Keratinocyte (primary cell): ENCODE measurements at regions not wholly inside any gene's neighbourhood (a gene's known extent, or its start where the extent isn't known, plus 50 kb on each side); places are given as distances from the start of the nearest gene placed in this dataset.

ENCODE experiments used
- DNase-seq: peaks from one replicate; pipeline ENCODE4 v3.0.0-alpha.2; 2011; ENCODE audit warnings: low read depth, missing footprints, low spot score
- FAIRE-seq: peaks from 2 replicates; lab custom pipeline; 2011; peaks lifted over from hg19 to GRCh38; lab: Jason Lieb, UNC
- H2AFZ ChIP-seq: 2 replicates; pipeline ENCODE4 v1.6.0; 2012; ENCODE audit warnings: low read length, control low read depth, inconsistent platforms; ENCODE audit not compliant: control insufficient read depth
- H3K27ac ChIP-seq: 2 replicates; pipeline ENCODE4 v1.5.1; 2011; ENCODE audit warnings: low read length; ENCODE audit not compliant: control insufficient read depth, insufficient read depth
- H3K27me3 ChIP-seq: 3 replicates; pipeline ENCODE4 v1.6.0; 2011; ENCODE audit warnings: low read length; ENCODE audit not compliant: control insufficient read depth, insufficient read depth; ENCODE audit errors: extremely low read depth
- H3K36me3 ChIP-seq, 2 experiments: 2 replicates in 1 of 2; 3 replicates in 1 of 2; pipeline ENCODE4 v1.5.1; 2011; ENCODE audit warnings: low read length in 2 of 2, mild to moderate bottlenecking in 1 of 2; ENCODE audit not compliant: control insufficient read depth in 2 of 2, insufficient read depth in 2 of 2; ENCODE audit errors: extremely low read depth in 1 of 2
- H3K4me1 ChIP-seq: 3 replicates; pipeline ENCODE4 v1.5.1; 2011; ENCODE audit warnings: low read length; ENCODE audit not compliant: control insufficient read depth, insufficient read depth; ENCODE audit errors: extremely low read depth
- H3K4me2 ChIP-seq: 3 replicates; pipeline ENCODE4 v1.6.0; 2011; ENCODE audit warnings: low read depth, low read length; ENCODE audit not compliant: control insufficient read depth, insufficient read depth; ENCODE audit errors: extremely low read depth
- H3K4me3 ChIP-seq, 3 experiments: fragments of 200-600 bp in 1 of 3; sonication (generic) in 1 of 3; 2 replicates in 2 of 3; 3 replicates in 1 of 3; pipeline ENCODE4 v1.5.1; 2011 to 2016; ENCODE audit warnings: low read length in 3 of 3, mild to moderate bottlenecking in 3 of 3, control low read depth in 2 of 3, inconsistent platforms in 1 of 3, low read depth in 1 of 3, mixed read lengths in 1 of 3, mixed run types in 1 of 3, moderate library complexity in 1 of 3; ENCODE audit not compliant: control insufficient read depth in 2 of 3, insufficient read depth in 2 of 3; ENCODE audit errors: extremely low read depth in 1 of 3
- H3K79me2 ChIP-seq: 2 replicates; pipeline ENCODE4 v1.6.0; 2012; ENCODE audit warnings: low read length; ENCODE audit not compliant: control insufficient read depth, insufficient read depth
- H3K9ac ChIP-seq: 3 replicates; pipeline ENCODE4 v1.6.0; 2011; ENCODE audit warnings: low read length; ENCODE audit not compliant: control insufficient read depth, insufficient read depth; ENCODE audit errors: extremely low read depth
- H3K9me1 ChIP-seq: 3 replicates; pipeline ENCODE4 v1.6.0; 2011; ENCODE audit warnings: low read length; ENCODE audit not compliant: control insufficient read depth, insufficient read depth; ENCODE audit errors: extremely low read depth
- H3K9me3 ChIP-seq: 2 replicates; pipeline ENCODE4 v1.5.1; 2012; ENCODE audit warnings: low read depth, low read length; ENCODE audit not compliant: control insufficient read depth
- H4K20me1 ChIP-seq: 3 replicates; pipeline ENCODE4 v1.6.0; 2011; ENCODE audit warnings: low read length; ENCODE audit not compliant: control insufficient read depth, insufficient read depth; ENCODE audit errors: extremely low read depth
- EZH2 ChIP-seq: IDR thresholded peaks from one replicate; pipeline ENCODE4 v1.6.1; 2012; ENCODE audit warnings: inconsistent platforms, mild to moderate bottlenecking, low read length, moderate library complexity
- dilution Hi-C: fragments of 300-500 bp; cut with MboI; formaldehyde crosslinking; loops from one replicate; pipeline ENCODE4 v1.7.0; 2020; ENCODE audit warnings: low sequenced_read_pairs; ENCODE audit not compliant: extremely low pct_ligation_motif_present
- TF ChIP-seq, protein P1 (sequence below), 3 experiments: IDR thresholded peaks in 1 of 3; conservative IDR thresholded peaks in 1 of 3; optimal IDR thresholded peaks in 1 of 3; 2 replicates in 2 of 3; 3 replicates in 1 of 3; pipeline versions ENCODE3 to v1.5.1; 2011; ENCODE audit warnings: low read length in 3 of 3, mild to moderate bottlenecking in 3 of 3, moderate library complexity in 2 of 3, control low read depth in 1 of 3, inconsistent platforms in 1 of 3; ENCODE audit not compliant: insufficient read depth in 2 of 3; ENCODE audit errors: extremely low read depth in 1 of 3

DNA sequence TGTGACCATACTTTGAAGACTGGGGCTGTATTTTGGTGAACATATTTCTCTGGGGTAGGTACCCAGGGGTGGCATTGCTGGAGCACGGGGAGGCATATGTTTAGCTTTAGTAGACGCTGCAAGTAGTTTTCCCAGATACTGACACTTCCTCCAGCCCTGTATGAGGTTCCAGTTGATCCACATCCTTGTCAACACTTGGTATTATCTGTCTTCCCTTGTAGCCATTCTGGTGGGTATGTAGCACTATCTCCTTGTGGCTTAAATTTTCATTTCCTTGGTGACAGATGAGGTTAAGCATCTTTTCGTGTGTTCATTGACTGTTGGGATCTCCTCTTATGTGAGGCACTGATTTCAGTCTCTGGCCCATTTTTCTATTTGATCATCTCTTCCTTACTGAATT is 179.1 kb downstream of the PHETA1 start:
- Histone ChIP-seq H4K20me1 (no peaks in the 10 kb centered on the region), H3K9me1 (no peaks in the 10 kb centered on the region), H3K27ac (no peak overlapping the region), H3K4me3 (no peak overlapping the region), H3K4me2 (no peak overlapping the region), H3K79me2 (no peaks in the 10 kb centered on the region), H3K9ac (no peak overlapping the region), H3K27me3 (peaks cover 13% of the 10 kb centered on the region), H2AFZ (no peak overlapping the region), H3K4me1 (no peaks in the 10 kb centered on the region), H3K9me3 (no peaks in the 10 kb centered on the region), H3K36me3 (no peaks in the 10 kb centered on the region)
- FAIRE-seq, result no peak
- dilution Hi-C loops, result no loop called here
- DNase-seq, result no peak
- no peak for TF ChIP-seq EZH2
- TF ChIP-seq, protein P1, sequence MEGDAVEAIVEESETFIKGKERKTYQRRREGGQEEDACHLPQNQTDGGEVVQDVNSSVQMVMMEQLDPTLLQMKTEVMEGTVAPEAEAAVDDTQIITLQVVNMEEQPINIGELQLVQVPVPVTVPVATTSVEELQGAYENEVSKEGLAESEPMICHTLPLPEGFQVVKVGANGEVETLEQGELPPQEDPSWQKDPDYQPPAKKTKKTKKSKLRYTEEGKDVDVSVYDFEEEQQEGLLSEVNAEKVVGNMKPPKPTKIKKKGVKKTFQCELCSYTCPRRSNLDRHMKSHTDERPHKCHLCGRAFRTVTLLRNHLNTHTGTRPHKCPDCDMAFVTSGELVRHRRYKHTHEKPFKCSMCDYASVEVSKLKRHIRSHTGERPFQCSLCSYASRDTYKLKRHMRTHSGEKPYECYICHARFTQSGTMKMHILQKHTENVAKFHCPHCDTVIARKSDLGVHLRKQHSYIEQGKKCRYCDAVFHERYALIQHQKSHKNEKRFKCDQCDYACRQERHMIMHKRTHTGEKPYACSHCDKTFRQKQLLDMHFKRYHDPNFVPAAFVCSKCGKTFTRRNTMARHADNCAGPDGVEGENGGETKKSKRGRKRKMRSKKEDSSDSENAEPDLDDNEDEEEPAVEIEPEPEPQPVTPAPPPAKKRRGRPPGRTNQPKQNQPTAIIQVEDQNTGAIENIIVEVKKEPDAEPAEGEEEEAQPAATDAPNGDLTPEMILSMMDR (optimal IDR thresholded peaks at IDR 0.05 in 1 of 3, IDR thresholded peaks at IDR 0.05 in 1 of 3, conservative IDR thresholded peaks at IDR 0.05 in 1 of 3; ENCODE audit: extremely low read depth in 1 of 3, insufficient read depth in 2 of 3, low read length in 3 of 3), result no peak

DNA sequence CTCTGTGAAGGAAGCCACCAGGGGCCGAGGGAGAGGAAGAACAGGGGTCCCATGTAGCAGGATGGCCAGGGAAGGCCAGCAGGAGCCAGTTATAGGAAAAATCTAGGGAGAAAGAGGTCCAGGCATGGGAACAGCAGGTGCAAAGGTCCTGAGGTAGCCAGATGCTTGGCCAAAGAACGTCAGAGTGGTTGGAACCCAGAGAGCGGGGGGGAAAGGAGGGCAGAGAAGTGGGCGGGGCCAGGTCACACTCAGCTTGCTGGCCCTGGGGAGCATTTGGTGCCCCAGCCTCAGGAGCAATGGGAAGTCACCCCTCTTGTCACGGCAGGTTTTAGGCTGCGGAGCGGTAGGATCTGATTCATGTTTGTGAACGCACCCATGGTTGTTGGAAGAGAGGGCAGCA is 180.5 kb downstream of the PHETA1 start:
- Histone ChIP-seq H3K79me2 (no peaks in the 10 kb centered on the region), H3K9me3 (no peaks in the 10 kb centered on the region), H3K27me3 (peaks cover 4% of the 10 kb centered on the region), H3K4me1 (no peaks in the 10 kb centered on the region), H3K4me3 (no peak overlapping the region), H3K9me1 (no peaks in the 10 kb centered on the region), H3K27ac (no peak overlapping the region), H3K4me2 (no peak overlapping the region), H4K20me1 (no peaks in the 10 kb centered on the region), H3K36me3 (no peaks in the 10 kb centered on the region), H2AFZ (no peak overlapping the region), H3K9ac (no peak overlapping the region)
- dilution Hi-C loops, result no loop called here
- no peak for DNase-seq
- TF ChIP-seq, protein P1 (optimal IDR thresholded peaks at IDR 0.05 in 1 of 3, IDR thresholded peaks at IDR 0.05 in 1 of 3, conservative IDR thresholded peaks at IDR 0.05 in 1 of 3; ENCODE audit: extremely low read depth in 1 of 3, insufficient read depth in 2 of 3, low read length in 3 of 3), result no peak
- TF ChIP-seq EZH2, result no peak
- no peak for FAIRE-seq
